Adrenal gland (tissue), 5 donors: ENCODE measurements at regions not wholly inside any gene's neighbourhood (a gene's known extent, or its start where the extent isn't known, plus 50 kb on each side); places are given as distances from the start of the nearest gene placed in this dataset.

ENCODE experiments used
- POLR2A ChIP-seq, 2 donors: fragments of 450-650 bp; IDR thresholded peaks; one replicate each; pipeline ENCODE4 v1.6.1; 2017; ENCODE audit warnings: antibody characterized with exemption in 2 of 2, mild to moderate bottlenecking in 2 of 2, moderate library complexity in 1 of 2
- TF ChIP-seq, protein P1 (sequence below), 6 experiments: fragments of 450-650 bp in 4 of 6; fragments of 200-600 bp in 2 of 6; sonication (generic) in 1 of 6; IDR thresholded peaks; 1 replicate in 5 of 6; 2 replicates in 1 of 6; pipeline versions ENCODE4 v1.5.1 to v1.8.0; 2016 to 2021; ENCODE audit warnings: antibody characterized with exemption in 6 of 6, mild to moderate bottlenecking in 2 of 6, moderate library complexity in 1 of 6
- donor health status: DM: no; HTN: no; CAD: no.

DNA sequence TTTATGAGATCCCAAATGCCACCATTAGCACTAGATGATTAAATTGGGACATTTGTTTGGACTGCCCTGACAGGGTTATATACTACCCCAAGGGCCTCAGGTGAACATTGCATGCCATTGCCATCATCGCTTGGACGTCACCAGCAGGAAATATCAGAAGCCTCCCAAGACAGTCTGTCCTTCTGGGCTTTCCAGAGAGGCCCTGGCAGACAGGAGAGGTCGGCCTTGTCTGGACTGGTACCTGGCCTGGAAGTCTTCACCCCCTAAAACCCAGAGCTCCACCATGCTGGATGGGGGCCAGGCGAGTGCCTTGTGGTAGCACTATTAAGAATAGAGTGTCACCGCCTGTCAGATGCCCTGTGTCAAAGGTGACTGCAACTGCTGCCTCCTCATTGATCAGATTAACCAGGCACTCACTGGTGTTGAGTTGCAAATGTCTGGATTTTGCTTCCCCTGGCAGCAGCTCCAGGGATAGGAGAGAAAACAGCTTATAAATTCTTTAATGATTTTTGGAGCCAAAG, 324.1 kb upstream of the RASGRP1 start:
- no peak for TF ChIP-seq POLR2A (IDR thresholded peaks at IDR 0.05)
- TF ChIP-seq, protein P1, sequence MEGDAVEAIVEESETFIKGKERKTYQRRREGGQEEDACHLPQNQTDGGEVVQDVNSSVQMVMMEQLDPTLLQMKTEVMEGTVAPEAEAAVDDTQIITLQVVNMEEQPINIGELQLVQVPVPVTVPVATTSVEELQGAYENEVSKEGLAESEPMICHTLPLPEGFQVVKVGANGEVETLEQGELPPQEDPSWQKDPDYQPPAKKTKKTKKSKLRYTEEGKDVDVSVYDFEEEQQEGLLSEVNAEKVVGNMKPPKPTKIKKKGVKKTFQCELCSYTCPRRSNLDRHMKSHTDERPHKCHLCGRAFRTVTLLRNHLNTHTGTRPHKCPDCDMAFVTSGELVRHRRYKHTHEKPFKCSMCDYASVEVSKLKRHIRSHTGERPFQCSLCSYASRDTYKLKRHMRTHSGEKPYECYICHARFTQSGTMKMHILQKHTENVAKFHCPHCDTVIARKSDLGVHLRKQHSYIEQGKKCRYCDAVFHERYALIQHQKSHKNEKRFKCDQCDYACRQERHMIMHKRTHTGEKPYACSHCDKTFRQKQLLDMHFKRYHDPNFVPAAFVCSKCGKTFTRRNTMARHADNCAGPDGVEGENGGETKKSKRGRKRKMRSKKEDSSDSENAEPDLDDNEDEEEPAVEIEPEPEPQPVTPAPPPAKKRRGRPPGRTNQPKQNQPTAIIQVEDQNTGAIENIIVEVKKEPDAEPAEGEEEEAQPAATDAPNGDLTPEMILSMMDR (IDR thresholded peaks at IDR 0.05), result no peak
